Thoracic aorta (tissue), 2 donors: ENCODE measurements at regions not wholly inside any gene's neighbourhood (a gene's known extent, or its start where the extent isn't known, plus 50 kb on each side); places are given as distances from the start of the nearest gene placed in this dataset.
"Not testable (repeated sequence)": the region's sequence is repeated elsewhere in the genome, so short reads cannot be mapped to it uniquely, and the experiment has no call there.

Experiments
- ATAC-seq: fragments of 150-250 bp; one replicate; pipeline ENCODE4 v1.8.0; 2017; ENCODE audit warnings: low read depth; ENCODE audit not compliant: insufficient number of reproducible peaks, low FRiP score
- DNase-seq: peaks from one replicate; pipeline ENCODE4 v3.0.0-alpha.2; 2020; ENCODE audit warnings: low spot score
- H3K27ac ChIP-seq, 2 donors: fragments of 200-600 bp; sonication (generic); 1 replicate in 1 of 2; 2 replicates in 1 of 2; pipeline ENCODE4 v1.5.1; 2016; ENCODE audit warnings: mild to moderate bottlenecking in 2 of 2, moderate library complexity in 2 of 2
- H3K27me3 ChIP-seq: fragments of 200-600 bp; sonication (generic); replicated peaks from 2 replicates; pipeline ENCODE4 v1.6.0; 2016; ENCODE audit warnings: mild to moderate bottlenecking; ENCODE audit not compliant: insufficient read depth
- H3K36me3 ChIP-seq: fragments of 200-600 bp; sonication (generic); one replicate; pipeline ENCODE4 v1.5.1; 2016
- H3K4me1 ChIP-seq, 2 donors: fragments of 200-600 bp; sonication (generic); 1 replicate in 1 of 2; 2 replicates in 1 of 2; pipeline versions ENCODE4 v1.5.1 to v1.6.0; 2016; ENCODE audit warnings: low read depth in 2 of 2, mild to moderate bottlenecking in 1 of 2; ENCODE audit not compliant: control insufficient read depth in 1 of 2
- H3K4me3 ChIP-seq: fragments of 200-600 bp; sonication (generic); 2 replicates; pipeline ENCODE4 v1.5.1; 2016; ENCODE audit warnings: mild to moderate bottlenecking
- H3K9me3 ChIP-seq: fragments of 200-600 bp; sonication (generic); 2 replicates; pipeline ENCODE4 v1.5.1; 2016
- CTCF ChIP-seq: fragments of 200-600 bp; sonication (generic); IDR thresholded peaks from one replicate; pipeline ENCODE4 v1.5.1; 2019; ENCODE audit warnings: antibody characterized with exemption

- TF ChIP-seq CTCF, result no peak
- Histone ChIP-seq H3K9me3 (no peaks in the 10 kb centered on the region), H3K4me3 (no peak overlapping the region), H3K27ac (no peak overlapping the region), H3K4me1 (no peaks in the 10 kb centered on the region), H3K27me3 (no peaks in the 10 kb centered on the region), H3K36me3 (no peaks in the 10 kb centered on the region)
- no peak for DNase-seq
- no peak for ATAC-seq
Observed at GRCh38 chr18:70398076-70398475, 109.2 kb downstream of the SOCS6 start.

GRCh38 chr18:70397259-70397925 lies 108.5 kb downstream of the SOCS6 start:
- DNase-seq (no peak), ATAC-seq (no peak)
- TF ChIP-seq CTCF, result no peak
- no peak overlapping the region for H3K4me3 ChIP-seq
- H3K9me3 ChIP-seq, result no peaks in the 10 kb centered on the region
- H3K36me3 ChIP-seq, result no peaks in the 10 kb centered on the region
- H3K27me3 ChIP-seq, result no peaks in the 10 kb centered on the region
- H3K27ac ChIP-seq, result no peak overlapping the region
- no peaks in the 10 kb centered on the region for H3K4me1 ChIP-seq

GRCh38 chr18:70395771-70396170 lies 106.9 kb downstream of the SOCS6 start:
- DNase-seq, H3K9me3 ChIP-seq, ATAC-seq: not testable (repeated sequence)

GRCh38 chr18:70394672-70395071 lies 105.8 kb downstream of the SOCS6 start:
- H3K27me3 ChIP-seq, result no peaks in the 10 kb centered on the region
- DNase-seq, result no peak
- TF ChIP-seq CTCF, result no peak

More at GRCh38 chr18:70395771-70396170, 106.9 kb downstream of the SOCS6 start:
- not testable (repeated sequence) for H3K27ac ChIP-seq, H3K4me3 ChIP-seq, H3K27me3 ChIP-seq, H3K4me1 ChIP-seq, H3K36me3 ChIP-seq

GRCh38 chr18:70390371-70391090 lies 101.7 kb downstream of the SOCS6 start:
- no peaks in the 10 kb centered on the region for H3K9me3 ChIP-seq
- no peak overlapping the region for H3K4me3 ChIP-seq
- TF ChIP-seq CTCF, result no peak
- H3K27me3 ChIP-seq, result no peaks in the 10 kb centered on the region
- DNase-seq (no peak), ATAC-seq (no peak)
- H3K4me1 ChIP-seq, result no peaks in the 10 kb centered on the region
- no peaks in the 10 kb centered on the region for H3K36me3 ChIP-seq
- H3K27ac ChIP-seq, result no peak overlapping the region

More at GRCh38 chr18:70394672-70395071, 105.8 kb downstream of the SOCS6 start:
- no peak overlapping the region for H3K27ac ChIP-seq
- no peak for ATAC-seq
- H3K4me3 ChIP-seq, result no peak overlapping the region
- no peaks in the 10 kb centered on the region for H3K4me1 ChIP-seq
- H3K9me3 ChIP-seq, result no peaks in the 10 kb centered on the region
- no peaks in the 10 kb centered on the region for H3K36me3 ChIP-seq

- not testable (repeated sequence) for H3K27ac ChIP-seq, H3K9me3 ChIP-seq, H3K27me3 ChIP-seq, H3K4me1 ChIP-seq, ATAC-seq, H3K36me3 ChIP-seq, H3K4me3 ChIP-seq, DNase-seq
Observed at GRCh38 chr18:70389036-70389435, 100.2 kb downstream of the SOCS6 start.
